HTR-8/SVneo (cell line): ENCODE measurements at regions not wholly inside any gene's neighbourhood (a gene's known extent, or its start where the extent isn't known, plus 50 kb on each side); places are given as distances from the start of the nearest gene placed in this dataset.

Experiments
- DNase-seq: peaks from one replicate; pipeline ENCODE4 v3.0.0; 2011; ENCODE audit warnings: low spot score, mixed read lengths; ENCODE audit not compliant: insufficient read length
- FAIRE-seq: peaks from 2 replicates; lab custom pipeline; 2011; peaks lifted over from hg19 to GRCh38; lab: Jason Lieb, UNC

DNA sequence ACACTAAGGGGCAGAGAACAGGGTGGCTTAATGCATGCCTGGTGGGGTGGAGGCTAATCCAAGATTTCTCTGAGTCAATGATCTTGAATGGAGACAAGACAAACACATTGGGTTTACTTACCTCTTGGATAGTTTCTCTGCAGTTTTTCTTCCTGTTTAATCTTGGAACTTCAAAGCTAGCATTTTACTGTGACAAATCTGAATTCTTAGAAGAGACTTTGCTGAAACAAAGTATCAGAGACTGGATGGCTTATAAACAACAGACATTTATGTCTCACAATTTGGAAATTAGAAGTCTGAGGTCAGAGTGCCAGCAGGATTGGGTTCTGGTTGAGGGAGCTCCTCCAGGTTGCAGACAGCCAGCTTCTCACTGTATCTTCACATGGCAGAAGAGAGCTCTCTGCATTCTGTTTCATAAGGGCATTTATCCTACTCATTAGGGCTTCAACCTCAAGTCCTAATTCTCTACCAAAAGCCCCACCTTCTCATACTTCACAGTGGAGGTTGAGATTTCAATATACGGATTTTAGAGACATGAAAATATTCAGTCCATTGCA is 921.8 kb downstream of the VRK1 start:
- FAIRE-seq (no peak), DNase-seq (no peak)

DNA sequence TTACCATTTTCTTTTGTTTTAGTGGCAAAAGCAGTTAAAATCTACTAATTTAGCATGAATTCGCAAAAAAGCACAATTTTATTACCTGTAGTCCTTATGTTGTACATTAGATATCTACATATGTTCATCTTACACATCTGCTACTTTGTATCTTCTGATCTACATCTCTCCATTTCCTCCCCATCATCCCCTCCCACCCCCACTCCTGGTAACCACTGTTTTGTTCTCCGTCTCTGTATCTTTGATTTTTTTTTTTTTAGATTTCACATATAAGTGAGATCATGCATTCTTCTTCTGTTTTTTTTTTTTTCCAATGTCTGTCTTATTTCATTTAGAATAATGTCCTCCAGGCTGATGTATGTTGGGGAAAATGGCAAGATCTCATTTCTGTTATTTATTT is 922.7 kb downstream of the VRK1 start:
- no peak for FAIRE-seq
- no peak for DNase-seq

DNA sequence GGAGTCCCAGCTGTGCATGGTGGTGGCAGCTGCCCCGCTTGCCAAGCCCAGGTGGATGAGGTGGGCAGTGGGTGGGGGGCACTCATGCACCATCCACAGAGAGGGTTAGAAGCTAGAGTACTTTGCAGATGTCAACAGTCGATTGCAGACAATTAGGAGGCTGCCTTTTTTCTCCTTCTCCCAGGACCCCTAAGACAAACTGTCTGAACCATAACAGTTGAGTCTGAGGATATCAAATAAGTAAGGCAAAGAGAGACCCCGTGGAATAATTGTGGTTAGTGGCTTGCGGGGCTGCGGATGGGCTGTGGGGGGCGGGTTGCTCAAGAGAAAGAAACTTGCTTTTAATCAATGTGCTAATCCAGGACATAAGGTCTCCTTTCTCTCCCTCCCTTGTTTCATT is 926.2 kb downstream of the VRK1 start:
- FAIRE-seq = no peak
- no peak for DNase-seq

DNA sequence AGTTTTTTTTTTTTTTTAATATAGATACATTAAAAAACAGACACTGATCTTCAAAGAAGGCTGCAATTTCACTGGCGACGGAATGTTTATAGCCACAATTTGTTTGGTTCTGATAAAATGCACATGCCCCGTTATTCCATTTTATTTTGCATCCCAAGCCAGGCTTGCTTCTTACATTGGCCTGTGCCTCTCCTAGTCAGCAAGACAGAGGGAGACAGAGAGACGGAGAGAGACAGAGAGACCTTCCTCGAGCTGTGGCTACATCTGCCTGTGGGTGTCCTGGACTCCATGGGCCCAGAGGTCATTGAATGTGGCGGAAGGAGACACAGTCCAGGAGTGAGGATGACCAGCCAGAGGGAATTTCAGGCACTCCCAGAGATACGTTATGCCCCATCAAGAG is 926.6 kb downstream of the VRK1 start:
- DNase-seq (no peak), FAIRE-seq (no peak)

DNA sequence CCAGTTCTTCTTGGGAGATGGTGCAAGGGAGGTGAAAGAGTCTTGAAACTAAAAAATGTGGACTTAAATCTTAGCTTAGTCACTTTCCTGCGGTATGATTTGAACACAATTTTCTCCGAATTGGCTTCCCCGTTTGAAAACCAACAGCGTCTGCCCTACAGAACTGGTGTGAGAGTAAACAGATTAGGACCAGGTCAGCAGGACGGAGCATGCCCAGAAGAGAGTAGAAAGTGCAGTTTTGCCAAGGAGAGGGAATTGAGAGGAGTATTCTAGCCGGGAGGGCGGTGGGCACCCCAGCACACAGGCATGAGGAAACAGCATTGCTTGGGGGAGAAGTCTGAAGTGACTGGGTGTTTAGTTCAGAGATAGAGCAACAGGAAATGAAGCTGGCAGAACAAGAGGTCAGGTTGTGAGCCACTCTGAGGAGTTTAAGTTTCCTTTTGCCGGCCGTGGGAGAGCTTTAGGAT is 927.1 kb downstream of the VRK1 start:
- no peak for DNase-seq
- no peak for FAIRE-seq

DNA sequence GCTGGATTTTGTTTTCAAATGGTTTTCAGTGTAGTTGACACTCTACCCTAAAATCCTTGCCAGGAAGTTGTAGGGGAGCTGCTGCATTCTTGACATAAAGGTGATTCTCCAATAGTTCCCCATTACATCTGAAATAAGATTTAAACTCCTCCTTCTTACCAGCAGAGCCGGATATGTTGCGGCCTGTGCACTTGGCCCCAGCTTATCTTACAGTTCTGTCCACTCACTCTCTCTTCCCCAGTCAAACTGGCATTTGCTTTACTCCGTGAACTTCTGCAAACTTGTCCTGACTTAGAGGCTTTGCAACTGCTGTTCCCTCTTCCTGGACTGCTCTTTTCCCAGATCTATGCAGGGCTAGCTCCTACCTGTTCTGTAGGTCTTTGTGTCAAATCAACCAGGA is 929.5 kb downstream of the VRK1 start:
- FAIRE-seq (no peak), DNase-seq (no peak)

DNA sequence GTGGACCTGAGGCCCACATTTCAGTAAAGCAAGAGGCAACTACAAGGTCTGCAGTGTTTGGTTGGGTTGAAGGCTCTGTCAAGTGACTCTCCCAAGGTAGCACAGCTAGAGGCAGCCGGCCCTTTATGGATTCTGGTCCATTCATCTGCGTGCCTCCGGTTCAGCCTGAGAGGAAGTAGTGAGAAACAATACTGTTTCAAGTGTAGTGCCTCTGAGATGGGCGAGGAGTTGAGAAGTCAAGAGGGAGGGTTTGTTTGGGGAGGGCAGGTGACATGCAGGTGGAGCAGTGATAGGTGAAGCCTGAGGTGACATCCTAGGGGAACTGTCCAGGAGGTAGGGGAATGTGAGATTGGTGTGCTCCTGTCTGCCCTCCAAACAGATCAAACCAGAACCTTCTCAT is 933.5 kb downstream of the VRK1 start:
- DNase-seq (no peak), FAIRE-seq (no peak)

DNA sequence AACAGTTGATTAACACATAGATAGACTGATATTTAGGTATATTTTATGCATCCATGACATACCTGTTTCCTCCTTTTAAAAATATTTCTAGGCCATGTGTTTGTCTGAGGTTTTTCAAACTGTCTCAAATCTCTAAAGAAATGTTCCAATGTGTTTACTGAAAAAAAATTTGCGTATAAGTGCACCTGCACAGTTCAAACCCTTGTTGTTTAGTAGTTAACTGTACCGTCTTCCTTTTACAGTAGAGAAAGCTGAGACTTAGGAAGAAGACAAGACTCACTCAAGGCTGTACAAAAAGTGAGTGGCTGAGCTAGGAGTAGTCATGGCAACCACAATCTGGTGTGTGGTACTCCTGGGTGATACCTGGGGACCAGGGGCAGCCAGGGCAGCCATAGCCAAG is 934.6 kb downstream of the VRK1 start:
- DNase-seq (no peak), FAIRE-seq (no peak)

DNA sequence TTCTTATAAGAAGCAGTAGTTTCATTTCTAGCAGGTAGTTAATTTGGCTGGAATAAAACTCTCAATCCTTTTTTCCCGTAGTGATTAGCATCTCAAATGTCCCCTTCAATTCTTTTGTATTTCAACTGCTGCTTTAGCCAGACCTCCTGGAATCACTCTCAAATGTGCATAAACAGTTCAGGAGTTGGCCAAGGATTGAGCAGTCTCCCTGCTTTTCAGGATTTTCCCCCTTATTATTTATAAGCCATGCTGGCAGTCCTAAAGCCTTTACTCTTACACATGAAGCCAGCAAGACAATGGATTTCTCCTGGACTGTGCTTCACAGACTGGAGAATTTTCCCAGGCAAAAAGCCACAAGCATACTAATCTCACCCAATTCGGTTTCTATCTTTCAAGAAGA is 950.1 kb downstream of the VRK1 start:
- no peak for FAIRE-seq
- no peak for DNase-seq

DNA sequence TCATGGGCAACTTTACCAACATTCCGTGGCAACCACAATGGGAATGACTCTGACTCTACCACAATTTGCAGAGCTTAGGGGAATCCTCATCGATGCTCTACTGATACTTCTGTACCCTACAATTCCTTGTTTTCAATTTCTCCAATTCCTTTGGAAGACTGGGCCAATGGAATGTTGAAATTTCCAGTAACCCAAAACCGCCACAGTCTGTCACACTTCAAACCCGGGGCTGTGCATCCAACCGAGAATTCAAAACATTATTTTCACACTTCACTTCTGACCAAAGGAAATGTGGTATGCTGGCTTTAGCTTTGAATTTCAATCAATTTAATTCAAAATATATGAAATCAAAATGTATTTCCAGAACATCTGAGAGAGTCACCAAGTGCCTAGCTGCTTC is 951.4 kb downstream of the VRK1 start:
- FAIRE-seq = no peak
- DNase-seq = no peak

DNA sequence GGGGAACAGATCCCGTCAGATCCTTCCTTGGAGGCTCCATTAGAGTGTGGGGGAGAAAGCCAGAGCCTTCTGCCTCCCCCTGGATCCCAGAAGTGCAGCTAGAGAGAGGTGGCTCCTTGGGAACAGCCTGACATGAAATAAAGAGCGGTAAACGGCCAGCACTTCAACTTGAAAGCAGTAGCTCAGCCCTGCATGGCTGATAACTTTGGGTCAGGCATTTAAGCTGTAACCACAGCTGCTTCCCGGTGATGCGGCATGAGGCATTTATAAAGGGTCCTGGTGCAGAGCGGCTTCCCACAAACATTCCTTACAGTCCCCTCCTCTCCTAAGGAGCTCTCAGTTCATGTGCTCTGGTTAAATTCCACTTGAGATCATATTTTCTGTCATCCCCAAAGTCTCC is 960.3 kb downstream of the VRK1 start:
- no peak for DNase-seq
- FAIRE-seq = no peak

DNA sequence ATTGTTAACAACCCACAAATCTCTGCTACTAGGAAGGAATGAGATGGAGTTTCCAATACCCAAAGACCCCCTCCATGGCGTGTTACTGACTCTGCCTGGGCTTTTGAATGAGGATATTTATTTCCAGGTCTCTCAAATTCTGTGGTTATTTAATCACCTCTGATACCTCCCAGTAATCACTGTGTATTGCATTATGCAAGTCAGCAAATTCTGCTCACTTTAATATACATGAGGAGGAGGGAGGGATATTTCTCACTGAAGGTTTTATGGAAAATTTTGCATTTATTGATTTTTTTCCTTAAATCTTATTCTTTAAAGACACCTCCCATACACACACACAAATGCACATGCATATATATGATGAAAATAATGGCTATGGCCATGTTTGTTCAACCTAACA is 962.9 kb downstream of the VRK1 start:
- DNase-seq = no peak
- no peak for FAIRE-seq

DNA sequence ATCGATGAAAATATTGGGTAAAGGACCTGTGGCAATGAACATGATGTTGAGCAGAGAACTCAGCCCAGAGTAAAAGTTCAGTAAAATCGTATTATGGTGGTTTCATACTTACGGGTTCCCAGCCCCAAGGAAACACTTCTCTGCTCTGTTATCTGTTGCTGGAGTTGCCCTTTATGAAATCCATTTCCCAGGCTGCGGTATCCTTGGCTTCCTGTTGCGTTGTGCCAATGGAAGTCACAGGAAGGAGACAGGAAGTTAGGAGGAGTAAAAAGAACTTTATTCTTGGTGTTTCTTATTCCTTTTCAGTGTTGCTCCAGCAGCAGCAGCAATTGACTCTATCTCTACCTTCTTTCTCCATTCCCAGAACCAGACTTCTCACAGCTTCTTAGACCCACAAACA is 965.2 kb downstream of the VRK1 start:
- FAIRE-seq = no peak
- no peak for DNase-seq

DNA sequence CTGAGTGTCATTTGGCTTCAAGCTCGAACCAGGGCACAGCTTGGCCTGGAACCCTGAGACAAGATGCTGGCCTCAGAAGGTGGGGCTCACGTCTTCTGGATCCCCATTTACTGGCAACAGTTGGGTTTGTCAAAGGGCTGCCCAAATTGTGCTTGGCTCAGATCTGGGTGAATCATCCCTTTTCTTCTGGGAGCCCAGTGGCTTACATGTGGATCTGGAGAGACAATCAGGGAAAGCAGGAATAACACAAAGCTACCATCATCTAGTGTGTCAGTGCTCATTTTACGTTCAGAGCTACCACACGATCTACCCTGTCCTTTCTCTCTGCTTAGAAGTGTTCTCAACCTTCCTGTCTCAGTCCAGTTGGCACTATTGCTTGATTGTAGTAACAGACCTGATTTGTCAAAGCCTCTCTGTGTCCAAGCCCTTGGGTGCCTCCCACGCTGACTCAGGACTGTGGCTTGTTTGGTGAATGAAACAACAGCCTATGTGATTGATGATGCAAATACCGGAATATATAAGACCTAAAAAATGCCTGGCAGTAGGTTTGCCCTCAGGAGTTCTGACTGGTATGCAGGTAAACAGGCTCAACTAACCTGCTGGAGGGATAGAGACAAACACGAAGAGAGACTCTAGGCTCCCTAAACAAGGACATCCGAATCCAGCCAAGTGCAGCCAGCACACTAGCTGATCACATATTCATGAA is 974.3 kb downstream of the VRK1 start:
- no peak for FAIRE-seq
- DNase-seq = no peak

DNA sequence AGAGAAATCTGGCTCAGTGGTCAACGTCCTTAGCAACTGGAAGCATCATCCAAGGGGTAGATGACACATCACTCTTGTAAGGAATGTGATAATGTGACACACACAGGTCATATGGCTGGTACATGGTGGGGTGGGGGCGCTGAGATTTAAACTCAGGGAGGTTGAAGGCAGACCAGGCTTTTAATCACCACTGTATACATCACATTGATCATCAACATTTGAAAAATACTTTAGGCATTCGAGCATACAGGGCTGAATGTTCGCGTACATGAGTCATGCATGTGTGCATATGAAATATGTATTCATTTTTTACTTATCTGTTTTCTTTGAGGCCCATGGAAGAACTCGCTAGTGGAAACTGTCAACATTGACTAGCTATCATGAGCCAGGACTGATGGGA is 976.4 kb downstream of the VRK1 start:
- DNase-seq = no peak
- FAIRE-seq = no peak

DNA sequence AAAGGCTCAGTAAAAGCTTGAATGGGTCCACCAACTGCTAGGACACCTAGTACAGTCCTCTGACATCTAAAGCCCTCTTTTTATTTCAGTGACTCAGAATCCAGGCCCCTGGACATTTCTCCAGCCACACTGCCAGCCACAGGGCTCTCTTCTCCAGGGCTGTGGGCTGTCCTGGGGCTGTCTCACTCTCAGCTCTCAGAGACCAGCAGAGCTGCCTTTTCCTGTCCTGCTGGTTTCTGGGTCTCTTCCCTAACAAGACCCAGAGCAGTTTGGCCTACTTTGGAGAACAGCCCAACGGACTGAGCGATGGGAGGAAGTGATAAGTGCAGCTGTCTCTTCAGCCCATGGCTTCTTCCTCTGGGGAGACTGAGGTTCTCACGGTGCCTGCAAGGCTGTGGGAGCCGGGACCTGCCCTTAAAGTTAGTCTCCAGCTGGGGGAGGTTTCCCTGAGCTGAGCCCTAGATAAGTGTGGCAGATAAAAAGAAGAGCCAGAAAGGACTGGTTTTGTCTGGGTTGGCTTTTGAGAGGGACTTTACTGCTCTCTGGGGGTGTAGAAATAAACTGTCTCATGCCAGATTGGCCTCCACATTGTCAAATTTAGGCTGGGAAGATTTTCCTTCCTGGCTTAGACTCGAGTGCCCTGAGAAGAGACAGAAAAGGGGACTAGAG is 979.8 kb downstream of the VRK1 start:
- no peak for DNase-seq
- FAIRE-seq = no peak

DNA sequence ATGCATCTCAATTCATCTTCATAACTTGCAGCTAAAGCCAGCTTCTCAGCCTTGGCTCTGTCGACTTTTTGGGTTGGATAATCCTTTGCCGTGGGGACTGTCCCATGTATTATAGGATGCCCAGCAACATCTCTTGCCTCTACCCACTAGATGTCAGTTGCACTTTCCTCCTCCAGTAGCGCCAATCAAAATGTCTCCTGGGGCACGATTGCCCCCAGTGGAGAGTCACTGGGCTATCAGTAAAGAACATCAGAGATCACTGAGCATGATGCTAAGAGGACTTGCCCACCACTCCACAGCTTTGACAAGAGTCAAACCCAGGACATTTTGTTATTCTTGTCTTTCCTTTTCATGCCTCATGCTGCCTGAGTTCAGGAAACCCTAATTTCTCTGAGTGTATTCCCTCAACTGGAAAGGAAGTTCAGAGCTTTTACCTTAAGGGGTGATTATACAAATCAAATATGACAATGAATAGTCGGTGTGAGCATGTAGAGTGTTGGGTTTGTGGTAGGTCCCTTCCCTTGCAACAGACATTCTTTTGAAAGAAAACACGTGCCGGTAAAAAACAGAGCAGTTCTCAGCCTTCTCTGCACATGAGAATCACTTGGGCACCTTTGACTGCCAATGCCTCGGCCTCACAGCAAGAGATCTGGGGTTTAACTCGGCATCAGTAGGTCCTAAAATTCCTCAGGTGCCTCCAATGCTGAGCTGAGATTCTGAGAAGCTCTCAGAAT is 980.6 kb downstream of the VRK1 start:
- DNase-seq (no peak), FAIRE-seq (no peak)

DNA sequence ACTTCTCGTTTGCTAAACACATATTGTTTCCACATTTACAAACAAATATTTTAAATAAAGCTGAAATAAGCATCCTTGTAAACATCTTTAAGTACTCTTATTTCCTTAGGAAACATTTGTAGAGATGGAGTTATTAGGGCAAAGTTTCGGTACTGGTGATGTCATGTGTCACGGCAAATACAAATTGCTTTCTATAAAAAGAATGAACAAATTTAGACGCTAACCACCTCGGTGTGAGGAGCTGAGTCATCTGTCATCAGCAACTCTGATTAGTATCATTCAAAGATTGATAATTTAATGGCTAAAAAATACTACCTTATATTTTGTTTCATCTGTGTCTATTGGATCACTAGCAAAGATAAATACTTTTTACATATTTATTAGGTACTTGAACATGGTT is 982.0 kb downstream of the VRK1 start:
- DNase-seq (no peak), FAIRE-seq (no peak)

DNA sequence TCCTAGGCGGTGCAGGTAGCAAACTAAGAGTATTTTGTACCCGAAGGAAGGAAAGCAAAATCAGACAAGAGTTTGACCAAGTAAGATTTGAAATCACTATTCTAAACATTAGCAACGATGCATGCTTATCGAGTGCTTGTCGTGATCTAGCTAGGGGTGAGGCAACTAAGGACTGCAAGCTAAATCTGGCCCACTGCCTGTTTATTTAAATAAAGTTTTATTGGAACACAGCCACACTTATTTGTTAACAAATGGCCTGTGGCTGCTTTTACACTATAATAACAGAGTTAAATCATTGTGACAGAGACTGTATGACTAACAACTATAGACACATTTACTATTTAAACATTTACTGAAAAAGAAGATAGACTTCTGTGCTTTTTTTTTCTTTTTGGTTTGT is 983.6 kb downstream of the VRK1 start:
- FAIRE-seq (no peak), DNase-seq (no peak)

DNA sequence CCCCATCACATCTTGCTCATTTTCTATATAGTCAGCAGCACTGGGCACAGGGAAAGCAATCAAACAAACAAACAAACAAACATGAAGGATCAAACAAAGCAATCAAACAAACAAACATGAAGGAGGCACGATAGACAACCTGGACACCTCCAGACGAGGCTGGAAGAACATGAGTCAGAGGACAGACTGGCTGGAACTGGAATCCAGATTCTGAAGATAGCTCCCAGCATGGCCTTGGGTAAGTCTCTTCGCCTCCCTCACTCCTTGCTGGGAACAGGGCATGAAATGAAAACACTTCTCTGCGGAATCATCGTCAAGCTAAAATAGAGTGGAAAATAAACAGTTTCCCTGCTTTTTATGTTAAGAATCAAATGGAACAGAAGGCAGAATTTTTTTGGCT is 984.8 kb downstream of the VRK1 start:
- no peak for FAIRE-seq
- no peak for DNase-seq

DNA sequence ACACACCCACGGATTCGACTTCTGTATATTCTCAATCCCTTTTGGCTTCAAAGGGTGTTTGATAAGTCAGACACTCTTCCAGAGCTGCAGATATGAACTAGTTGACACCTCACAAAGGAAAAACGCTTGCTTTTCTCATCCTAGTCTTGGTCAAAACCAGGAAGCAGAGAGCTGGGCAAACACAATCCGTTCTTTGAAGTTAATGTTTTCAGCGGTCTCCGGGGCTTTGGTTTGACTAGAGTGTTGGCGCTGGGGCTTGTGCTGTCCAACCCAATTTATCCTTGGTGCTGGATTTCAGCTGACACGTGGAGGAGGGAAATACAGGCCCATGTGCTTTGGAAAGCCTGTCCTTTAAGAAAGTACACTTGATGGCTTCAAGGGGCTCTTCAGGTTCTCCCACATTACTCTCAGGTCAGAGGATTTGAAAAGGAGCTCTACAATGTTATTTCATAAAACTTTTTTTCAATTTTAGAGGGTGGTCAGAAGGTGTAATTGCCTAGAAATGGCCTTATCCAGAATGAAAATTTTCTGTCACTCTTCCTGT is 985.8 kb downstream of the VRK1 start:
- no peak for DNase-seq
- no peak for FAIRE-seq
